Ectodermal cell (in vitro differentiated cells): ENCODE measurements at regions not wholly inside any gene's neighbourhood (a gene's known extent, or its start where the extent isn't known, plus 50 kb on each side); places are given as distances from the start of the nearest gene placed in this dataset.
"Not testable (repeated sequence)": the region's sequence is repeated elsewhere in the genome, so short reads cannot be mapped to it uniquely, and the experiment has no call there.

Experiments
- H3K27ac ChIP-seq: 2 replicates; pipeline ENCODE4 v1.7.0; 2013; ENCODE audit warnings: mild to moderate bottlenecking, low read depth, low read length; ENCODE audit not compliant: insufficient read depth, poor library complexity, severe bottlenecking
- H3K27me3 ChIP-seq: 2 replicates; pipeline ENCODE4 v1.7.0; 2013; ENCODE audit warnings: mild to moderate bottlenecking, low read length; ENCODE audit not compliant: insufficient read depth, control insufficient read depth, poor library complexity, severe bottlenecking
- H3K36me3 ChIP-seq: one replicate; pipeline ENCODE4 v1.7.0; 2013; ENCODE audit warnings: low read length; ENCODE audit not compliant: control insufficient read depth, insufficient read depth
- H3K4me1 ChIP-seq: one replicate; pipeline ENCODE4 v1.7.0; 2013; ENCODE audit warnings: low read length; ENCODE audit not compliant: control insufficient read depth, insufficient read depth
- H3K4me3 ChIP-seq: 2 replicates; pipeline ENCODE4 v1.7.0; 2013; ENCODE audit warnings: low read depth, low read length, control low read depth; ENCODE audit not compliant: insufficient read depth
- H3K9me3 ChIP-seq: 2 replicates; pipeline ENCODE4 v1.7.0; 2013; ENCODE audit warnings: mild to moderate bottlenecking, low read length, moderate library complexity; ENCODE audit not compliant: control insufficient read depth
- WGBS, 2 experiments: methylation state at CpG; one replicate each; pipeline ENCODE4 v1.1.7; 2013; ENCODE audit warnings: missing lambda C conversion rate in 2 of 2; 5-methylcytosine and 5-hydroxymethylcytosine counted together

- H3K27me3 ChIP-seq: no peaks in the 10 kb centered on the region
- no peak overlapping the region for H3K4me3 ChIP-seq
- no peaks in the 10 kb centered on the region for H3K4me1 ChIP-seq
- H3K27ac ChIP-seq: no peak overlapping the region
- no peaks in the 10 kb centered on the region for H3K36me3 ChIP-seq
- H3K9me3 ChIP-seq: no peaks in the 10 kb centered on the region
- WGBS, 2 experiments: 95% methylated on average over 52 of the region's 52 CpGs
These were observed 193.9 kb upstream of the PHF14 start for GRCh38 chr7:10779465-10780399.

GRCh38 chr7:10780400-10780747 is 193.3 kb upstream of the PHF14 start:
- WGBS, 2 experiments: 75 to 86% methylated on average over 5 to 7 of the region's 7 CpGs
- Histone ChIP-seq H3K36me3 (no peaks in the 10 kb centered on the region), H3K9me3 (no peaks in the 10 kb centered on the region), H3K27ac (no peak overlapping the region), H3K4me1 (no peaks in the 10 kb centered on the region), H3K4me3 (no peak overlapping the region), H3K27me3 (no peaks in the 10 kb centered on the region)

- H3K36me3 ChIP-seq, H3K4me1 ChIP-seq, H3K27ac ChIP-seq, H3K27me3 ChIP-seq, H3K9me3 ChIP-seq, H3K4me3 ChIP-seq: not testable (repeated sequence)
- WGBS, 2 experiments: 80 to 84% methylated on average over 8 of the region's 9 CpGs
These were observed 186.7 kb upstream of the PHF14 start for GRCh38 chr7:10786976-10787375.

GRCh38 chr7:10789170-10789569 is 184.5 kb upstream of the PHF14 start:
- Histone ChIP-seq H3K4me3 (no peak overlapping the region), H3K36me3 (no peaks in the 10 kb centered on the region), H3K27me3 (no peaks in the 10 kb centered on the region), H3K27ac (no peak overlapping the region), H3K9me3 (no peaks in the 10 kb centered on the region), H3K4me1 (no peaks in the 10 kb centered on the region)
- WGBS, 2 experiments: 93 to 94% methylated on average over 2 of the region's 2 CpGs

GRCh38 chr7:10790910-10791309 is 182.8 kb upstream of the PHF14 start:
- Histone ChIP-seq H3K36me3 (no peaks in the 10 kb centered on the region), H3K27ac (no peak overlapping the region), H3K27me3 (no peaks in the 10 kb centered on the region), H3K9me3 (no peaks in the 10 kb centered on the region), H3K4me3 (no peak overlapping the region), H3K4me1 (no peaks in the 10 kb centered on the region)
- WGBS, 2 experiments: 90 to 91% methylated on average over 3 of the region's 3 CpGs

- Histone ChIP-seq H3K4me1 (no peaks in the 10 kb centered on the region), H3K4me3 (no peak overlapping the region), H3K27ac (no peak overlapping the region), H3K9me3 (no peaks in the 10 kb centered on the region), H3K27me3 (no peaks in the 10 kb centered on the region), H3K36me3 (no peaks in the 10 kb centered on the region)
- 71 to 80% methylated on average over 5 to 6 of the region's 6 CpGs for WGBS, 2 experiments
These were observed 179.5 kb upstream of the PHF14 start for GRCh38 chr7:10793995-10794775.

- H3K27me3 ChIP-seq: no peaks in the 10 kb centered on the region
- 86 to 91% methylated on average over 1 of the region's 1 CpG for WGBS, 2 experiments
- no peaks in the 10 kb centered on the region for H3K4me1 ChIP-seq
- H3K36me3 ChIP-seq: no peaks in the 10 kb centered on the region
- no peak overlapping the region for H3K27ac ChIP-seq
- H3K9me3 ChIP-seq: no peaks in the 10 kb centered on the region
- no peak overlapping the region for H3K4me3 ChIP-seq
These were observed 176.5 kb upstream of the PHF14 start for GRCh38 chr7:10797157-10797556.

GRCh38 chr7:10798044-10798443 is 175.6 kb upstream of the PHF14 start:
- no peak overlapping the region for H3K27ac ChIP-seq
- 85% methylated on average over 6 of the region's 6 CpGs for WGBS, 2 experiments
- H3K4me3 ChIP-seq: no peak overlapping the region
- H3K27me3 ChIP-seq: no peaks in the 10 kb centered on the region
- H3K4me1 ChIP-seq: no peaks in the 10 kb centered on the region
- H3K36me3 ChIP-seq: no peaks in the 10 kb centered on the region
- H3K9me3 ChIP-seq: no peaks in the 10 kb centered on the region

GRCh38 chr7:10799475-10799874 is 174.2 kb upstream of the PHF14 start:
- WGBS, 2 experiments: 97 to 98% methylated on average over 5 of the region's 5 CpGs
- H3K4me3 ChIP-seq: no peak overlapping the region
- no peaks in the 10 kb centered on the region for H3K4me1 ChIP-seq
- H3K27ac ChIP-seq: no peak overlapping the region
- H3K36me3 ChIP-seq: no peaks in the 10 kb centered on the region
- no peaks in the 10 kb centered on the region for H3K9me3 ChIP-seq
- H3K27me3 ChIP-seq: no peaks in the 10 kb centered on the region

GRCh38 chr7:10802011-10802410 is 171.7 kb upstream of the PHF14 start:
- no peaks in the 10 kb centered on the region for H3K9me3 ChIP-seq
- WGBS, 2 experiments: 76 to 84% methylated on average over 4 of the region's 4 CpGs
- H3K4me1 ChIP-seq: no peaks in the 10 kb centered on the region
- H3K27ac ChIP-seq: no peak overlapping the region
- H3K4me3 ChIP-seq: no peak overlapping the region
- H3K36me3 ChIP-seq: no peaks in the 10 kb centered on the region
- no peaks in the 10 kb centered on the region for H3K27me3 ChIP-seq
